NCI-H524 treated with DMSO at 0.1 percent for 48 hours (cell line): ENCODE measurements at regions not wholly inside any gene's neighbourhood (a gene's known extent, or its start where the extent isn't known, plus 50 kb on each side); places are given as distances from the start of the nearest gene placed in this dataset.

Source experiments
- DNase-seq: peaks from one replicate; lab custom pipeline; 2025; lab: John Stamatoyannopoulos, UW

DNA sequence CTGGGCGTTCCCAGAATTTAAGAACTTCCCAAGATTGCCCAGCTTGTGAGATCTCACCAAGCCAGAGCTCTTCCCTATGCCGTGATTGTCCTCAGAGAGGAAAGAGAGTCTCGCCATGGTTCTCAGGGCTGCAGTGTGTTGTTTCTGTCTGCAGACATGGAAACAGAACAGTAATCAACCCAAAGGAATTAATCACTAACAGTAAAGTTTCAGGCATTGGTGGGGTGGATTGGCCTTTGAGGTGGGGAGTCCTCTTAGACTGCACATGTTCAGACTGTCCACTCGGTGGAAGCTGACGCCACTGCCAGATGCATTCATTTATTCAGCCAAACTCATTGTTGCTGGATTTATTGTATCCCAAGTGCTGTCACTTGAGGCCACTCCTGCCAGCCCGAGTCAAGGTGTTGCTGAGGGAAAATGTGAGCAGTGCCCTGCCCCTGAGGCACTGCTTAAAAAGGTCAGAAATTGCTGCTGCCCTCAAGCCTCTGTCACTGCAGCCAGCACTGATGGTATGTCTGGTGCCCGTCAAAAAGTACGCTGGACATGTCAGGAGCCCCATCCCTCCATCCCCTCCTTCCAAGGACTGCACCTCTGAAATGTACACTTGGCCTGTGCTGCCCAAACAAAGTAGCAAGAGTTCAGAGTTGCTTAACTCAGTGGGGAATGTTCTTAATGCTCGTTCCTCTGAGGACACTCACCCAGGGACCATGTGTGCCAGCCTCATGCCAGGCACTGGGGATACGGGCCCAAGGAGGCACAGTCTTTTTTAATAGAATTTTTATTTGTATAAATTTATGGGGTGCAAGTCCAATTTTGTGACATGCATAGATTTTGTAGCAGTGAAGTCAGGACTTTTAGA lies 201.0 kb downstream of the GLI2 start:
- no peak for DNase-seq

DNA sequence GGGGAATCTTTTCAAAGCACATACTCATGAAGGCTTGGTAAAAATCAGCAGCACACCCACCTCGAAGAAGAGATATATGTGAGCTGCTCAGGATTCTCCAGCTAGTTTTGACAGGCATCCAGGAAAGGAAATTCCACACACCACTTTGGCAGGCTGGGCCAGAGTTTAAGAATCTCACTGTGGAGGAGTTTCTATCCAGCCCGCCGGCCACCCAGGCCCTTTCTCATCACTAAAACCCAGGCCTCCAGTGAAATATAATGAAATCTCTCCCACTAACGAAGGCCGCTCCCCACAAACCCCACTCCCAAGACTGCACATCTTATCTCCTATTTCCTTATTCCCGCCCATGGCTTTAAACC lies 202.0 kb downstream of the GLI2 start:
- no peak for DNase-seq

DNA sequence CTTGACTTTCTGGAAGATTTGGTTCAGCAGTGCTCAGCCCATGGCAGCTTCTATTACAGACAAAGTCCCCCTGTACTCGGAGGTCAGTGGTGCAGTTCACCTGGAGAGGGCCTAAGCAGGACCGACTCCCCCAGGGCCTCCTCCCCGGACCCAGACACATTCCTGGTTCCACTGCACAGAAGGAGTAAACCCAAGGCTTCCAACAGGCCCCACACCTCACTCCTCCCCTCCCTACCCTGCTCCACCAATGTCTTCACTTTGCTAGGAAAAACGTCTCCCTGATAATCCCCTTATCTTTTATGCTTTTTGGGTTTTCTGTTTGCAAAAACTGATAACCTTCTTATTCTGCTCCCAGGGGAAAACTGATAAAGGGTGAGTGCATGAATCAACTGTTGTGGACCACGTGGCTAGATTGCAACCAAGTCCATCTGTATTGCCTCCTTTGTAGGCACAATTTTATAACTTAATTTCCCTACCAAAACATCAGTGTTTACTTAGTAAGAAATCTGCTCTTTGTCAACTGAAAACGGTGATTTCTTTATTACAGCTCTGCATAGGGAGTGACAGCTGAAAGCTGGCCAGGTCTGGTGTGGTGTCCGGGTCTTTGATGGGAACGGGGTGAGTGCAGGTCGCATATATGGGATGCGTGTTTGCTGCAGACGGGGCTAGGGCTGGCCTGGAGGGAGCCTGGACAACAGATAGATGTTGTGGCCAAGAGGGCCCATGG lies 202.5 kb downstream of the GLI2 start:
- no peak for DNase-seq

DNA sequence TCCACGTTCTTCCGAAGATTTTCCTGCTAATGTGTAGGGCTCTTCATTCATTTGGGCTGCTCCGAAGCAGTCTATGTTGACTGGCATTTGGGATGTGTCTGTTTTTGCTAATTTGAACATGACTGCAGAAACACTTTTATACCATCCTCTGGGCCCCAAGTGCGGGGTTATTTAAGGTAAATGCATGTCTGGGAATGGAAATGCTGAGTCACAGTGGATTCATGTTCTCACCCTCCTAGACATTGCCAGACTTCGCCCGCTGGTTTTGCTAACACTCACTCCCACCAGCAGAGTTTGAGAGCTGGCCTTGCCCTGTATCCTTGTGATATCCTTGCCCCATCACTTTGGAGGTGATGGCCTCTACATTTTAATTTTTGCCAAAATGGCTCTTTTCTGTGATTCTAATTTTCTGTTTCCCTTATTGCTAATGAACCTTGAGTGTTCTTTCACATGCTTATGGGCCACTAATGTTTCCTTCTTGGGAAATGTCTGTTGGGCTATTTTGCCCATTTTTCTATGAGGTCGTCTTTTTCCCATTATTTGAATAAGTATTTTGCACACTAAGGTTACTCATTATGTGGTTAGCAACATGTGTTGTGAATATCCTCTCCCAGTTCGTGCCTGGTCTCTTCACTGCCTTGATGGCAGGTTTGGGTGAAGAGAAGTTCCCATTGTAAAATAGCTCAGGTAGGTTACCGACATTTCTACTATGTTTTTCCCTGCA lies 204.1 kb downstream of the GLI2 start:
- no peak for DNase-seq

DNA sequence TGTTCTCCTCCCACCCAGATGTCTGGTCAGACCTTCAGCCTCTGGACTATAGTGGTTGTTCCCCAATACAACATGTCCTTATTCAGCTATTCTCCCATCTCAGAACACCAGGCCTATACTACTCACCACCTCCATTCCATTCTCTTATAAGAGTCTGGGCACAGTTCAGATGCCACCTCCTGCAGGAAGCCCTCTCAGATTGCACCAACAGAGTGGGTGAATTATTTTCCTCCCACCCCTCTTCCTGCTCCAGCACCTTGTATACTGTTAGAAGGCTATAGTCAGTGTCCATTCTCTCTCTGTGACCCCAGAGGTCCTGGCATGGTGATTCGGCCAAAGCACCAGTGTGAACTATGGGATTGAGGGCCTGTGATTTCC lies 204.6 kb downstream of the GLI2 start:
- no peak for DNase-seq

DNA sequence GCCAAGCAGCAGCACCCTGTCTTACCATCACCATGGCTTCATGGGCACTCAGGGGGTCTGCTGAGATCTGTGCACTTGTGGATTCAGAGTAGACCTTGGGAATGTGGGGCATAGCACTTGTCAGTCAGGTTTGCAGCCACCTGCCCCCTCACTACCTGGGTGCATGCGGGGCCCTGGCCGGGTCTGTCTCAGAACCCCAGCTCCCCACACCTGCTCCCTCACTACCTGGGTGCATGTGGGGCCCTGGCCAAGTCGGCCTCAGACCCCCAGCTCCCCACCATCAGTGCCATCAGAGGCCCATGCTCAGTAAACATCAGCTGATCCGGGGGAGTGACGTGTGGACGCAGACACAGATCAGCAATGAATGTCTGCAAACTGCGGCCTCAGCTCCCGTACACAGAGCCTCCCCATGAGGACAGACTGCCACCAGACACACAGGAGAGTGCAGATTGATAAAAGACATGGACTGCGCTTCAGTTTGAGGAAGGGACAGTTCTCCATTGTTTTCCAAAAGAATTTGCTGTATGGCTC lies 205.1 kb downstream of the GLI2 start:
- DNase-seq, result no peak

DNA sequence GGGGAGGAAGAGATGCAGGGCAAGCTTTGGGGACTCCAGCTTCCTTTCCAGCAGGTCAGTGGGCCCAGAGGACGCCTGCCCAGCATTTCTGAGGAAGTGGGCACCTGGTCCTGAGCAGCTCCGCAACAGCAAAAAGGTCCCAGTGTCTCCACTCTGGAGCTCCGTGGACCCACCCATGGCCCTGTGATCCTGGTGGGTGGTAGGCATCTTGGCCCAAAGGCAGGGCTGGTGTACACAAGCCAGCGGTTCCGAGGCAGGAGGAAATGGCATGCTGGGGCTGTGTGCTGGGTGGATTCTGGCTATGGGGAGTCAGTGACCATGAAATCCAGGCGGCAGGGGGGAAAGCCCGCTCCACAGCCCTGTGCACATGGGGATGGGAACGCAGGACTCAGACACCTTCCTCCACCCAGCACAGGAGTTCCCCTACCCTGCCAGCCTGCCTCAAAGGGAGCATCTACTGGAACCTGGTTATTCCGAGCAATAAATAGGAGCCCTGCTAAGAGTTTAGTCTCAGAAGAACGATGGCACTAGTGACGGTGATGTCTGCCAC lies 206.0 kb downstream of the GLI2 start:
- no peak for DNase-seq

DNA sequence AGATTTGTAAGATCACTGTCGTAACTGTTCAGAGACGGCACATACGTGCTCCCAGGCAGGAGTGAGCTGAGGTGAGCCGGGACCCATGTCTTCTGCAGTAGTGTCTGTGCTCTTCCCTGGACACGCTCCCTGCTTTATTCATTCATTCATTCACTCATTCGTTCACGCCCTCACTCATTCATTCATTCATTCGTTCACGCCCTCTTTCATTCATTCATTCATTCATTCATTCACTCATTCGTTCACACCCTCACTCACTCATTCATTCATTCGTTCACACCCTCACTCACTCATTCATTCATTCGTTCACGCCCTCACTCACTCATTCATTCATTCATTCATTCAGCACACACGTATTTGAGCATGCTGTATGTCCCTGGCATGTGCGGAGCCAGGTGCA lies 207.0 kb downstream of the GLI2 start:
- no peak for DNase-seq

DNA sequence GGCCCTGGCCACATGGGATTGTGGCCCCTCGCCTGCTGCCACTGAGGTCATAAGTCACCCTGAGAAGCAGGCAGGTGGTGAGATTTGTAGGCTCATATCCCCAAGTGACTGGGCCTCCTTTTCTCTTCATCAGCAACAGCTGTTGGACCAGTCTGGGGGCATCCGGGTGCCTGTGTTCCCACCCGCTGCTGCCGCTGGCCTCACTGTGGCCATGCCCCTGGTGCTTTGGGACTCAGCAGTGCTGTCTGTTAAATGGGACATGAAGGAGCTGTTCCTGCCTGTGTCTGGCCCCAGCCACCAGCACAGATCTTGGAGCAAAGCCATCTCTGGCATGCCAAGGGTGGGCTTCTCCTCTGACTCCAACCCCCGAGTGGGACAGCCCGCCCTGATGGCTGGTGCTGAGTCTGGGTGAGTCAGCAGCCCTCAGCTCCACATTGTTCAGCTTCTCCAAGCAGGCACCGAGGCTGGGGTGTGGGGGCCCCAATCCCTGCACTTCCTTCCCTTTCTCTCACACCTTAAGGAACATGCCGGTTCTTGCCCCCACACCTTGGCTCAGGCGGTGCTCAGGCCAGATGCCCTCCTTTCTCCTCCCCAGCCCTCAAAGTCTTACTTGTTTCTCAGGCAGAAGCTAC lies 207.9 kb downstream of the GLI2 start:
- no peak for DNase-seq

DNA sequence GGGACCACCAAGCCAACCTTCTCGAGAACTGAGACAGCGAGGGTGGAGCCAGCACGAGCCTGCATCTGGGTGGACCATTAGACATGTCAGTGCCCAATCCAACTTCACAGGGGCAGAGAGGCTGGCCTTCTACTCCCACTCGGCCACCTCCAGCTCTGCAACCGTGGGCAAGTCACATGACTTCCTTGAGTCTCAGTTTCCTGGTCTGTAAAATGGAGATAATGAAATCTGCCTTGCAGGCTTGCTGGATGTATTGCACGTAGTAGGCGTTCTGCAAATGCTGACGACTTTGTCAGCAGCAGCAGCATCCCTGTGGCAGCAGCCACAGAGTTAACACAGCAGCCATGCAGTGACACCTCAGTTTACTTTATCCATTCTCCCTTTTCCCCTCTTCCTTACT lies 208.9 kb downstream of the GLI2 start:
- DNase-seq, result no peak

DNA sequence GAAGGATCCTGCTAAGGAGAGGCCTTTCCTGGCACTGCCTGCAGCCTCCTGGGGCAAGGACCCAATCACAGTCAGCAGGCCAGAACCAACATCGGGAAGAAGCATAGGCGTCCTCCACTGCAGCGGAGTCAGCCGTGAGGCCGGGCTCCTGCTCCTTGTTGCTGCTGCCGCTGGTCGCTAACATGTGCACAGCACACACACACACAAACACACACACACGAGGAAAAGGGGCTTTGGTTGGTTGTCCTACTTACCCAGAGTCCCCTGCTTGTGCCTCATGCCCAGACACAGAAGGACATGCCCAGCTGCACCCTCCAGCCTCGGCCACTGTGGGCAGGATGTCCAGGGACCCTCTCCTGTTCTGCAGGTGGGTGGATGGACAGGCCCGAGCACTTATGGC lies 209.4 kb downstream of the GLI2 start:
- no peak for DNase-seq

DNA sequence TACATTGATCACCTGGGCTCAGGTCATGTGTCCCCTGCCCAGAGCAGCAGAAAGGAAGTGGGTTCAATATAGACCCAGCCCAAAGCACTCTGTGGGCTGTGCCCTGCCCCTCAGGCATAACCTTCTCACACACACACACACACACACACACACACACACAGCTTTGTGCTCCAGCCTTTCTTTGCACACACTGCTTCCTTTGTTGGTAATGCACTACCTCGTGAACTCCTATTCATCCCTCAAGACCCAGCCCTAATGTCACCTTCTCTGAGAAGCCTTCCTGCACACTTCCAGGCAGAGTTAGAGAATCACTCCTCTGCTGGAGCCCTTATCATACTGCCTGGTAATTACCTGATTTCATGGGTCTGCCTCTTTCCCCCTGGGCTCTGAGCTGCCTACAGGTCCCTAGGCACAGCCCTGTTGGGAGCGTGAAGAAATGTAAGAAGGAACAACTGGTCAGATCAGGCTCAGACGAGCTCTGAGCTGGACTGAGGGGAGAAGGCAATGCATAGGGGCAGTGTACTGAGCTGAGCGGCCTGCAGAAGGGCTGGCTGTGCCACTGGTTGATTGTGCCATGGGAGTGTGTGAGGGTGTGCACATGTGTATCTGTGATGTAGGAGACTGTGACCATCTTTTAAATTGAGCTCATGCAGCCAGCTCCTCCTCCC lies 210.3 kb downstream of the GLI2 start:
- DNase-seq, result no peak

DNA sequence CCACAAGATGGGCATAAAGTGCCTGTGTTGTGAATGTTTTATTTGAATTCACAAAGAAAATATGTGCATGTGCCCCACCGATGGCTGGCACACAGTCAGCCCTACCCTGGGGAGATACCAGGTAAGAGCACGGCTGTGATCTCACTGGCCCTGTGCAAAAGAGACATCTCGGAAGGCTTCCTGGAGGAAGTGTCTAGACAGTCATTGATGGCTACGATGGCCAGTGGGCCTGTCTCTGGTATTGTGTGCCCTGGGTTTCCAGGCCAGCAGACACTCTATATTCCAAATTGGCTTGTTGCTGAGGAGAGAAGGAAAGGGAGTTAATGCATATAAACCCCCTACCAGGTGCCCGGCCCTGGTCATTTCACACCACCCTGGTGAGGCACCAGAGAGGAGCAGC lies 211.7 kb downstream of the GLI2 start:
- no peak for DNase-seq

DNA sequence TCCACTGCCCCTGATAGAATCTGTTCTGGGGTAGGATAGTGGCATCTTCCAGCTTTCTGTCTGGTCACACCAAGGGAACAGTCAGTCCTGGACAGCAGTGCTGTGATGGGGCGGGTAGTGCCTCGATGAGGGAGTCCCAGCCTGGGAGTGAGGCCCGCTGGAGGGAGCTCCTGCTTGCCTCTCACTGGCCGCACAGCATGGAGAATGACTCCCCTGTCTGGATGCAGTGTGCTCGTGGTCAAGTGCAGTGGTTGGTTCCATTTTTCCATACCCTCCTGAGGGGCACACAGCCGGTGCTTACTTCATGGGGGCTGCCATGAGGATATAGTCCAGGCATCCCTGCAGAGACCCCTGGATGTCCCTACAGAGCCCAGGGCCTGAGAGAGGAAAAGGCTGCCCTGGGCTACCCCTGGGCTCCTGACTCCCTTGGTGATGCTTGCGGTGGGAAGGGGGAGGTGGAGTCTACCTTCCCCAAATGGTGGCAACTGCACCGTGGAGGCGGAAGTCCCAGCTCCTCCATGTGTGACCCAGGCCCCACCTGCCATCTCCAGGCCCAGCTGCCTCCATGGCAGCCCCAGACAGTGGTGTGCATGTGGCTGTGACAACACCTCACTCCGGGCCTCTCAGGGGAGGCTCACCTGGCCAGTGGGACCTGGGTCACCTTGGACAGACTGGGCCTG lies 212.5 kb downstream of the GLI2 start:
- DNase-seq, result no peak

DNA sequence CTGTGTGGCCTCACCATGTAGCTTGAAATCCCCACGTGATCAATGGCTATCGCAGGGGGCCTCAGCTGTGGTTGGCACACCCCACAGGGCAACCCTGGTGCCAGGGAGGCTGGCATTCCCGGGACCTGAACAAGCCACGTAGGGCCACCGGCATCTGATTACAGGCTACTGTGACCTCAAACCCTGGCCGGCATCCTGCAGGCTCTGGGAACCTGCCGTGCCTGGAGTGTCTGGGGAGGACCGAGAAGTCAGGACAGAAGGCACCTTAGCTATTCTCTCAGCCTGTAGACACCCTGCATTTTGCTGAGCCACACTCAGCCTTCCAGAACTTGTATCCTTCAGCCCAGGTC lies 213.0 kb downstream of the GLI2 start:
- no peak for DNase-seq

DNA sequence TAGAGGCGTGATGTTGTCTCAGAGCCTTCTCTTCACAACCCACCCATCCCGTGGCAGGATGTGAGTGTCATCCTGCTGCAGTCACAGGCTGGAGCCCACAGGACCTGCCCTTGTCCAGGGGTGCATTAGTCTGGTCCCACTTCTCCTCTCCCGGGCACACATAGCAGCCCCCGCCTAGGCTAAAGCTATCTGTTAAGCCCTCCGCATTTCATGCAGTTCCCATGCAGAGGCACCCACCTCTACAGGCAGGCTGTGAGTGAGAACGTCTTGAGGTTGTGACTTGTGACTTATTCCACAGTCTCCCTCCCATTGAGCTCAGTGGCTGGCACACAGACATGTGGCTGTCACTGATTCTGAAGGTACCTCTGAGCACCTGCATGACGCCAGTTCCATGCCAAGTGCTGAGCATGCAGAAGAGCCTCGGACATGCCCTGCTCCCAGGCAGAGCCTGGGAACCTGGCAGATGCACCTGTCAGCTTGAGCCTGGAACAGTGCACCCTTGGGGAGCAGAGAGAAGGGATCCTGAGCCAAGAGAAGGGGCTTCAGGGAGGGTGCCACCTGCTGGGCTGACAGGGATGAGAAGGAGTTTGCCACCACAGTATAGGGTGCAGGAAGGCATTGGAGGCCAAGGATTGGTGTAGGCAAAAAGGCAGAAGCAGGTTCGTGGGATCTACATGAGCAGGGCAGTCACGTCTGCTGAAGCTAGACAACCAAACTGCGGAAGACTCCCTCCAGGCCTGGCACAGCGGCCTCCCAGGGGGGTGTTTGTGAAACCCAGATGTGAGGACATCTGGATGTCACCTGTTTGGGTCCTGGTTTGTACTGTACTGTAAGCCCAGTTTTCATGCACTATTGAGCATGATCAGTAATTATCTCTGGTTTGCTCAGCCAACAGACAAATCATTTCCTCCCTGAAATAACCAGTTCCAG lies 213.6 kb downstream of the GLI2 start:
- DNase-seq, result no peak

DNA sequence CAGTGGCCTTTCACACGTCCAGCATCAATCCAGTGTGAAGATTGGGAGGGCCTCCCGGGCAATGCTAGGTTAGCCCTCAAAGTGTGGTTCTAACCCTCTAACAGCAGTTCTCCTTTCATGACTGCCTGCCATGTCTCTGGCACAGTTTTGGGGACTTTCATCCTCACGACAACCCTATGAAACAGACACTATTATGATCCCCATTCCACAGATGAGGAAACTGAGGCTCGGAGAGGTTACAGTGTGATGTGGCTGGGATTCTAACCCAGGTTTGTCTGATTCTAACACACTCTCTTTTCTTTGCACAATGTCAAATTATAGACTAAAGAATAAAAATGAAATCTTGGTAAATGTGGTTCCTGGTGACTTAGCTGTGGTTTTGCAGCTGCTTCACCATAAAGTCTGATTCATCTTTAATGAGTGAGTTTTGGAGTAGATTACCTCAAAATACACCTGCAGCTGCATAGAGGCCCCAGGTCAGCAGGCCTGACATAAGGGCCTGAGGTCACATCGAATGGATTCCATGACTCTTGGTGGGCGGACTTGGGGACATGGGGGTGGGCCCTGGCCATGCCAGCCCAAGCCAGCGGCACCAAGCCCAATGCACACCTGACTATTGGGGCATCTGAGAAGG lies 214.4 kb downstream of the GLI2 start:
- DNase-seq, result no peak

DNA sequence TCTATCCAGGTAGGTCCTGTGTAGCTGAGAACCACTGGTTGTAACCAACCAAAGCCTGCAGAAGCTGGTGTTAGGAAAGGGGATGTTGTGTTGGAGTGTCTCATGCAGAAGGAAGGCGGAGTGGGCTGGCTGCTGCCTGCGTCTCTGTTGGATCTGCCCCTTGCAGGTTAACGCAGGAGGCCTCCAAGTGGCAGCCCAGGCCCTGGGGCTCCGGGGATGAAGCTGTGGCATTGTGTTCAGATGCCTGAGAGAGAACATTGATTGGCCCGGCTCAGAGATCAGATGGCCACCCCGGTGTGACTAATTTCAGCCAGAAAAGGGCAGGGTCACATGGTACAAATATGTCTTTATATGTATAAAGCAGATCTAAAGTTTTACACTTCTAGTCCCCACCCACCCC lies 216.0 kb downstream of the GLI2 start:
- no peak for DNase-seq

DNA sequence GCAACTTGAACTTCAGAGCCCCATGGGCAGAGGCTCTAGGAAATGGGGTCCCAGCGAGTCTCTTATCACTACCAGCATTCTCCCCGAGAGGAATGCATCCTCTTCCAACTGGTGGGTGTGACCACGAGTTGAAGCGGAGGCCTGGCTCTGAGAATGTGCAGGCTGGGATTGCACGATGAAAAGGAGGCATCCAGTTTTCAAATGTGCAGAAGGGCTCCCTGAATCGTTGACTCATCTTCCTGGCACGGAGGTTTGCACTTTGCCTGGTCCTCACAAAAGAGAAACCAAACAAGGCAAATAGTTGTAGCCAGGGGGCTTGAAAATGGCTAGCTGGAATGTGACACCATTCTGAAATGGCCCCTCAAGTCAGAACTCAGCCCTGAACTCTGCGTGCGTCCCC lies 216.7 kb downstream of the GLI2 start:
- no peak for DNase-seq
